Astrocyte (in vitro differentiated cells and primary cell): ENCODE measurements at regions not wholly inside any gene's neighbourhood (a gene's known extent, or its start where the extent isn't known, plus 50 kb on each side); places are given as distances from the start of the nearest gene placed in this dataset.

Experiments
- DNase-seq: peaks from one replicate; pipeline ENCODE4 v3.0.0-alpha.2; 2010; ENCODE audit warnings: low read depth
- FAIRE-seq: peaks from 2 replicates; lab custom pipeline; 2011; peaks lifted over from hg19 to GRCh38; lab: Jason Lieb, UNC
- H2AFZ ChIP-seq: 2 replicates; pipeline ENCODE4 v1.6.0; 2012; ENCODE audit warnings: low read depth, low read length, inconsistent platforms
- H3K27ac ChIP-seq: 2 replicates; pipeline ENCODE4 v1.5.1; 2011; ENCODE audit warnings: low read depth, low read length, inconsistent platforms
- H3K27me3 ChIP-seq: 2 replicates; pipeline ENCODE4 v1.6.0; 2011; ENCODE audit warnings: low read length, inconsistent platforms; ENCODE audit not compliant: insufficient read depth
- H3K36me3 ChIP-seq: 2 replicates; pipeline ENCODE4 v1.5.1; 2011; ENCODE audit warnings: low read length, inconsistent platforms; ENCODE audit not compliant: insufficient read depth
- H3K4me1 ChIP-seq: 2 replicates; pipeline ENCODE4 v1.5.1; 2011; ENCODE audit warnings: low read length, inconsistent platforms; ENCODE audit not compliant: insufficient read depth
- H3K4me2 ChIP-seq: 2 replicates; pipeline ENCODE4 v1.6.0; 2012; ENCODE audit warnings: low read length, inconsistent platforms
- H3K4me3 ChIP-seq: 2 replicates; pipeline ENCODE4 v1.5.1; 2011; ENCODE audit warnings: low read depth, mild to moderate bottlenecking, low read length, inconsistent platforms; ENCODE audit not compliant: insufficient read depth
- H3K79me2 ChIP-seq: 2 replicates; pipeline ENCODE4 v1.6.0; 2012; ENCODE audit warnings: mild to moderate bottlenecking, low read length, inconsistent platforms; ENCODE audit not compliant: insufficient read depth
- H3K9ac ChIP-seq: 2 replicates; pipeline ENCODE4 v1.6.0; 2012; ENCODE audit warnings: mild to moderate bottlenecking, low read length, inconsistent platforms
- H3K9me3 ChIP-seq: 2 replicates; pipeline ENCODE4 v1.5.1; 2012; ENCODE audit warnings: low read depth, mild to moderate bottlenecking, low read length, inconsistent platforms; ENCODE audit not compliant: insufficient read depth
- H4K20me1 ChIP-seq: 2 replicates; pipeline ENCODE4 v1.6.0; 2012; ENCODE audit warnings: low read length, inconsistent platforms; ENCODE audit not compliant: insufficient read depth
- H3K27ac Mint-ChIP-seq: one replicate; pipeline ENCODE4 v1.8.0; 2021; ENCODE audit warnings: mild to moderate bottlenecking, mixed read lengths; ENCODE audit not compliant: unreplicated experiment
- H3K27me3 Mint-ChIP-seq: one replicate; pipeline ENCODE4 v1.8.0; 2021; ENCODE audit warnings: low read depth, mixed read lengths; ENCODE audit not compliant: unreplicated experiment
- H3K36me3 Mint-ChIP-seq: one replicate; pipeline ENCODE4 v1.8.0; 2021; ENCODE audit warnings: low read depth, mixed read lengths; ENCODE audit not compliant: unreplicated experiment
- H3K4me1 Mint-ChIP-seq: one replicate; pipeline ENCODE4 v1.8.0; 2021; ENCODE audit warnings: low read depth, mixed read lengths; ENCODE audit not compliant: unreplicated experiment
- H3K4me3 Mint-ChIP-seq: one replicate; pipeline ENCODE4 v1.8.0; 2021; ENCODE audit warnings: mild to moderate bottlenecking, moderate library complexity, mixed read lengths; ENCODE audit not compliant: unreplicated experiment
- H3K9me3 Mint-ChIP-seq: one replicate; pipeline ENCODE4 v1.8.0; 2021; ENCODE audit warnings: mild to moderate bottlenecking, mixed read lengths; ENCODE audit not compliant: unreplicated experiment
- EZH2 ChIP-seq: IDR thresholded peaks from 2 replicates; pipeline ENCODE4 v1.6.1; 2012; ENCODE audit warnings: mild to moderate bottlenecking, low read length, inconsistent platforms; ENCODE audit not compliant: insufficient read depth
- TF ChIP-seq, protein P1 (sequence below): IDR thresholded peaks from 2 replicates; pipeline ENCODE4 v1.5.1; 2011; ENCODE audit warnings: low read depth, mild to moderate bottlenecking, inconsistent platforms, low read length, moderate library complexity; ENCODE audit not compliant: insufficient read depth

DNA sequence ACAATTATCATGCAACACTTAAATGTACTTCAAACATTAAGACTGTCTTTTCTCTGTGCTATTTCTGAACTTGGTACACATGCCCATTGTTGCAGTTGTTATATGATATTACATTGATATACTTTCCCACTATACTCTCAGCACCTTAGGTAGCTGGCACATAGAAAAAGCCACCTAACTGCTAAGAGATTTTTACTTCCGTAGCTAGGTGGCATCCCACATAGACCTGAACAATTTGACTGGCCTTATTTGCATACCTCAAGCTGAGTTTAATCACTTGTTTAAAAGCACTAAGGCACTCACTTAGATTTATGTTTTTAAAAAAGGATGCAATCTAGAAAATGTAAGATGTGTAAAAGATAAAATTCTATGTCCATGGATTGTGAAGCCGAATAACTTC lies 194.2 kb downstream of the POU4F1 start:
- no peak overlapping the region for H3K27ac ChIP-seq
- no peak overlapping the region for H3K4me3 Mint-ChIP-seq
- H3K9ac ChIP-seq, result no peak overlapping the region
- no peaks in the 10 kb centered on the region for H3K27me3 ChIP-seq
- no peaks in the 10 kb centered on the region for H3K4me1 Mint-ChIP-seq
- no peaks in the 10 kb centered on the region for H4K20me1 ChIP-seq
- no peaks in the 10 kb centered on the region for H3K4me1 ChIP-seq
- H3K4me3 ChIP-seq, result no peak overlapping the region
- H3K9me3 Mint-ChIP-seq, result no peaks in the 10 kb centered on the region
- H3K4me2 ChIP-seq, result no peak overlapping the region
- H3K79me2 ChIP-seq, result no peaks in the 10 kb centered on the region
- H3K36me3 Mint-ChIP-seq, result no peaks in the 10 kb centered on the region
- no peak overlapping the region for H3K27ac Mint-ChIP-seq
- DNase-seq (no peak), FAIRE-seq (no peak)
- no peaks in the 10 kb centered on the region for H3K27me3 Mint-ChIP-seq
- TF ChIP-seq EZH2, result no peak
- TF ChIP-seq, protein P1, sequence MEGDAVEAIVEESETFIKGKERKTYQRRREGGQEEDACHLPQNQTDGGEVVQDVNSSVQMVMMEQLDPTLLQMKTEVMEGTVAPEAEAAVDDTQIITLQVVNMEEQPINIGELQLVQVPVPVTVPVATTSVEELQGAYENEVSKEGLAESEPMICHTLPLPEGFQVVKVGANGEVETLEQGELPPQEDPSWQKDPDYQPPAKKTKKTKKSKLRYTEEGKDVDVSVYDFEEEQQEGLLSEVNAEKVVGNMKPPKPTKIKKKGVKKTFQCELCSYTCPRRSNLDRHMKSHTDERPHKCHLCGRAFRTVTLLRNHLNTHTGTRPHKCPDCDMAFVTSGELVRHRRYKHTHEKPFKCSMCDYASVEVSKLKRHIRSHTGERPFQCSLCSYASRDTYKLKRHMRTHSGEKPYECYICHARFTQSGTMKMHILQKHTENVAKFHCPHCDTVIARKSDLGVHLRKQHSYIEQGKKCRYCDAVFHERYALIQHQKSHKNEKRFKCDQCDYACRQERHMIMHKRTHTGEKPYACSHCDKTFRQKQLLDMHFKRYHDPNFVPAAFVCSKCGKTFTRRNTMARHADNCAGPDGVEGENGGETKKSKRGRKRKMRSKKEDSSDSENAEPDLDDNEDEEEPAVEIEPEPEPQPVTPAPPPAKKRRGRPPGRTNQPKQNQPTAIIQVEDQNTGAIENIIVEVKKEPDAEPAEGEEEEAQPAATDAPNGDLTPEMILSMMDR, result no peak
- H3K36me3 ChIP-seq, result no peaks in the 10 kb centered on the region
- no peaks in the 10 kb centered on the region for H3K9me3 ChIP-seq
- no peak overlapping the region for H2AFZ ChIP-seq

DNA sequence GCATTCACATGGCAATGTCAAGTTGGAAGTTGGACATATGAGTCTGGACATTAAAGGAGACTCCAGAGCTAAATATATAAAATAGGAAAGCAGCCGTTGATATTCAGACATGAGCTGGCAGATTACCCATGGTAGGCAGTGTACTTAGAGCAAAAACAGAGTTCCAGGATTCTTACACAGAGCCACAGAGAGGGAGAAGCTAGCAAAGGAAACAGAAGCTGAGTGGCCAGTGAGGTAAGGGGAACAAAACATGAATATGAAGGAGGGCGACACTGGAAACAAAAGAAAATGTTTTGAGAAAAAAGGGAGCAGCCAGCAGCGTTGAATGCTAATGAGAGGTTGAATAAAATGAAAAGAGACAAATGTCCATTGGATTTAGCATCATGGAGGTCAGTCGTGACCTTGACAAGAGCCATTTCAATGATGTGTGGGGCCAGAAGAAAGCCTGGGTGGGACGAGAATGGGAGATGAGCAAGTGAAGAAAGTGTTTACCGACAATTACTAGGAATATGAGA lies 198.4 kb downstream of the POU4F1 start:
- H3K27ac Mint-ChIP-seq, result no peak overlapping the region
- Histone ChIP-seq H3K79me2 (no peaks in the 10 kb centered on the region), H3K4me3 (no peak overlapping the region), H3K27ac (no peak overlapping the region), H4K20me1 (no peaks in the 10 kb centered on the region), H3K9ac (no peak overlapping the region), H3K4me1 (no peaks in the 10 kb centered on the region), H3K4me2 (no peak overlapping the region), H3K9me3 (no peaks in the 10 kb centered on the region), H3K36me3 (no peaks in the 10 kb centered on the region), H2AFZ (no peak overlapping the region), H3K27me3 (no peaks in the 10 kb centered on the region)
- no peak overlapping the region for H3K4me3 Mint-ChIP-seq
- no peaks in the 10 kb centered on the region for H3K36me3 Mint-ChIP-seq
- H3K27me3 Mint-ChIP-seq, result no peaks in the 10 kb centered on the region
- FAIRE-seq, result no peak
- H3K9me3 Mint-ChIP-seq, result no peaks in the 10 kb centered on the region
- H3K4me1 Mint-ChIP-seq, result no peaks in the 10 kb centered on the region
- no peak for TF ChIP-seq EZH2
- TF ChIP-seq, protein P1, result no peak
- DNase-seq, result no peak

DNA sequence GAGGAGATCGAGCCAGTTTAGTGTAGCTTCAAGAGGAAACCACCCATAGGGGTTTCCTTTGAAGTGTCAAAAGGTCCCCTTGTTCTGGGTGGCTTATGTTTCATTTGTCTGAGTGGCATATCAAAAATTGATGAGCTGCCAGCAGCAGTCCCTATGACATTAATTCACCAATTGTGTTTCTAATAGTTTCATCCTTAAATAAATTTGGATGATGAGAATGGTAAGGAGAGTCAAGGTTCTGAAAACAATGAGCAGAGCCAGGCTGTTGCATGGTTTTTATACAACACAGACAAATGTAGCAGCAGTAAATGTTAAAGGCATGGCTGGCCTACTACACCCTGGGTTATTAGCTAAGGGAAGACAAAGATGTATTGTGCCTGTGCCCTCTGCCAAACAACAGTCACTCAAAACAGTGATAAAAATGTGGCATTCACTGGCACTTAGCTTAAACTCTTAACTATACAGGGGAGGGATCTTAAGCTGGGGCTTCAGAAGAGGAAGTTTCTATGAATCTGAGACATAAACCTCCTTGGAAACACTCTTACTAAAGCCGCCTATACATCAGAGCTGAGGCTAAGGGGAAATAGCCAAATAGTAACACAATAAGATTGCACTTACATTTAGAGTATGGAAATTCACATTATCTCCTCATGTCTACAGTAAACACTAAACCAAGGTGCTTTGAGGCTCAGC lies 200.5 kb downstream of the POU4F1 start:
- Mint-ChIP-seq H3K4me3 (no peak overlapping the region), H3K36me3 (no peaks in the 10 kb centered on the region), H3K27me3 (no peaks in the 10 kb centered on the region), H3K4me1 (no peaks in the 10 kb centered on the region), H3K9me3 (no peaks in the 10 kb centered on the region), H3K27ac (no peak overlapping the region)
- H3K79me2 ChIP-seq, result no peaks in the 10 kb centered on the region
- H3K4me2 ChIP-seq, result no peak overlapping the region
- FAIRE-seq, result no peak
- H3K36me3 ChIP-seq, result no peaks in the 10 kb centered on the region
- H4K20me1 ChIP-seq, result no peaks in the 10 kb centered on the region
- H3K27me3 ChIP-seq, result no peaks in the 10 kb centered on the region
- H3K4me1 ChIP-seq, result no peaks in the 10 kb centered on the region
- H3K27ac ChIP-seq, result no peak overlapping the region
- TF ChIP-seq EZH2, result no peak
- TF ChIP-seq, protein P1, result no peak
- H2AFZ ChIP-seq, result no peak overlapping the region
- DNase-seq, result no peak
- H3K9me3 ChIP-seq, result no peaks in the 10 kb centered on the region
- H3K9ac ChIP-seq, result no peak overlapping the region
- H3K4me3 ChIP-seq, result no peak overlapping the region
